Hepatic stellate cell (primary cell): ENCODE measurements at regions not wholly inside any gene's neighbourhood (a gene's known extent, or its start where the extent isn't known, plus 50 kb on each side); places are given as distances from the start of the nearest gene placed in this dataset.

Experiments used
- DNase-seq: peaks from one replicate; pipeline ENCODE4 v3.0.0; 2011; ENCODE audit warnings: low spot score

- DNase-seq = no peak
Measured at GRCh38 chr13:89900104-89900765, 1447.3 kb upstream of the MIR17HG start.

- no peak for DNase-seq
Measured at GRCh38 chr13:89902223-89902622, 1445.3 kb upstream of the MIR17HG start.

DNA sequence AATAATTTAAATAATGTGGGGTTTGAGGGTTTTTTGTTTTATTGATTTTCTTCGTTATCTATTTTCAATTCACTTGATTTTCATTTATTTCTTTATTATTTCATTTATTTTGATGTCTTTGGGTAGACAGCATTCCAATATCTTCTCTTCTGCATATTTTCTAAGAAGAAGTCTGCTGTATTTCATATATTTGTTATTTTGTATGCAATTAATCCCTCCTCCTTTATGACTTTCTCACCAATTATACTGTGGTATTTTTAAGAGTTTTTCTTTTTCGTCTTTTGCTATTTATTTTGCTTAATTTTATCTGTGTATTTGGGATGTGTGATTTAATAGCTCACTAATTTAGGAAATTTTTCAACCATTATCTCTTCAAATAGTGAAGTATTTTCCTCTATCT, 1444.4 kb upstream of the MIR17HG start:
- DNase-seq = no peak

- no peak for DNase-seq
Measured at GRCh38 chr13:89910166-89910565, 1437.3 kb upstream of the MIR17HG start.

DNA sequence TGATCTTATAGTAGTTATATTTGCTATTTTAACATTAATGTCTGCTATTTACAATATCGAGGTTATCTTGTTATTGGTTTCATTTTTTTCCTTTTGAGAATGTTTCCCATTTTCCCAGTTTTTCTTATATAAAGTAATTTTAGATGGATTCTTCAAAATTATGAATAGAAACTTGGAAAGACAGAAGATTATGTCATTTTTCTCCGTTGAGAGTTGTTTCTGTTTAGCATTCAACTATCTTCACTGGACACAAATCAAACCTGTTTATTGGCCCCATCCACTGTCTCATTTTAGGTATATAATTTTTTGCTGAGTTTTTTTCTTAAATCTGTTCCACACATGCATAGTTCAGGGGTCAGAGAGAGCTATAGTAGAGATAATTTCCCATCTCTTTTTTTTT, 1430.9 kb upstream of the MIR17HG start:
- DNase-seq = no peak

DNA sequence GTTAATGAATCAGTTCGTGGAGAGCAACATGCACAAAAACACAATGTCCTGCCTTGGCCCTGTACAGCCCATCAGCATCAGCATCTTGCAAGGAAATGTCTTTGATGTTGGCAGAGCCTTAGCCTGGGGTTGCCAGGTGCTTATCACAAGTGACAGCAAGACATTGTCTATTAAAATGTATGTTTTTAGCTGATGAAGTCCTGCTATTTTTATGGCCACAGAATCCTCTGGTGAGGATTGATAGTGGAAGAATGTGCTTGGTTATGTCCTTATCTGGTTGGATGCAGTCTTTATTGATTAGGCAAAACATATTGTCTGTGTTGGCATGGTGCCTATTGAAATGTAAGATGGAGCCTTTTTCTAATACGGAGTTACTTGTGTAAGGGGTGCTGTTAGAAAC, 1427.0 kb upstream of the MIR17HG start:
- DNase-seq = no peak

- DNase-seq = no peak
Measured at GRCh38 chr13:89923052-89923451, 1424.4 kb upstream of the MIR17HG start.

- no peak for DNase-seq
Measured at GRCh38 chr13:89923736-89924135, 1423.8 kb upstream of the MIR17HG start.

GRCh38 chr13:89925107-89925506, 1422.4 kb upstream of the MIR17HG start:
- no peak for DNase-seq

DNA sequence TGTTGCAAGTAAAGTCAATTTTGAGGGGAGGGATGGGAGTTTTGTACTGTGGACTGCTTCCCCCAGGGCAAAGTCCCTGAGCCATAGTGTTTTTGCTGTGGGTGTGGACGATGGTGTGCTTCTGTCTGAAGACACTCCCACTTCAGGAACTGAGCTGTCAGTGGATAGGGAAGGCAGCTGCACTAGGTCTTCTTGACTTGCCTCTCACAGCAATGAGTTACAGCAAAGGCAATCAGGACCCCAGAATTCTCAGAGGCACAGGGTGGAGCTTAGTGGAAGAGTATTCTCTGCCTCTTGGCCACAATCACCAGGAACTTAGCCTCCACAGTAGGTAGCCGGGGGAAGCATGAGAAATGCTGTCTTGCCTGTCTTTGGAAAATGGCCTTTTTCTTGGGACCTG, 1416.6 kb upstream of the MIR17HG start:
- no peak for DNase-seq

GRCh38 chr13:89932902-89933301, 1414.6 kb upstream of the MIR17HG start:
- no peak for DNase-seq

- DNase-seq = no peak
Measured at GRCh38 chr13:89936256-89936655, 1411.2 kb upstream of the MIR17HG start.

DNA sequence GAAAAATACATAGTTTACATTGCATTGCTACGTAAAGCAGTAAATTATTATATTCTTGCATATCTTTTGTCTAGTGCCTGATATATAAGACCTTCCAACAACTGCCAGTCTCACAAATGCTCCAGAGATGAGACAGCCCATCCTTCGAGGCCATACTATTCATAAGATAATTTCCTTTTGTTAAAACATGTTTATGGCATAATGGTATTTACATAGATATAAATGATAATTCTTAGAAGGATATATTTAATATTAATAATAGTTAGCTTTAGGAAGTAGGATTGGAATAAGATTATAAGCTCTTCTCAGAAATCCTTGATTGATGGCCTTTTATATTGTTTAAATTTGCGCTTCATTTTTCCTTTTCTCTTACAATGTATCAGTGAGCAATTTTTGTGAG, 1410.1 kb upstream of the MIR17HG start:
- no peak for DNase-seq

GRCh38 chr13:89940383-89940782, 1407.1 kb upstream of the MIR17HG start:
- DNase-seq = no peak

- DNase-seq = no peak
Measured at GRCh38 chr13:89943139-89943538, 1404.3 kb upstream of the MIR17HG start.

- DNase-seq = no peak
Measured at GRCh38 chr13:89950225-89950624, 1397.3 kb upstream of the MIR17HG start.

DNA sequence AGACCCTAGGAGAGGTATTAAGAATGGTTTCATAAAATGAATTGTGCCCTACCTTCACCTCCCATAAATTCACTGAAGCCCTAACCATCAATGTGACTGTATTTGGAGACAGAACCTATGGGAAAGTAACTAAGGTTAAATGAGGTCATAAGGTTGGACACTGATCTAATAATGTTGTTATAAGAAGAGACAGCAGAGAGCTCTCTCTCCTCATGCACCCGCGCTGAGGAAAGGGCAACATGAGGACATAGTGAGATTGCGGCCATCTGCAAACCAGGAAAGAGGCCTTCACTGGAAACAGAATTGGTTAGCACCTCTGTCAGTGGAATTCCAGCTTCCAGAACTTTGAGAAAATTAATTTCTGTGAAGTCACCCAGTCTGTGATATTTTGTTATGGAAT, 1396.1 kb upstream of the MIR17HG start:
- DNase-seq = no peak

DNA sequence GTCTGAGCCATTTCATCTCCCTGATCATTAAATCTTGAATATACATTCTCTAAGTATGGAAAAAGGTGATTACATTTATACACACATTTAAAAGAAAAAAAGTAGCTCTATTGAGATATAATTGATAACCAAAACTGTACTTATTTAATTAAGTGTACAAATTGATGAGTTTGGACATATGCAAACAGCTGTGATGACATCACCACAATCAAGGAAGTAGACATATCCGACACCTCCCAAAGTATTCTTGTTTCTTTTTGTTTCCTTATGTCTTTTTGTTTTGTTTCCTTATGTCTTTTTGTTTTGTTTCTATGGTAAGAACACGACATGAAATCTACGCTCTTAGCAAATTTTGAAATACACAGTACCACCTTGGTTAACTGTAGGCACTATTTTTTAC, 1393.9 kb upstream of the MIR17HG start:
- no peak for DNase-seq

- no peak for DNase-seq
Measured at GRCh38 chr13:89955773-89956172, 1391.7 kb upstream of the MIR17HG start.

GRCh38 chr13:89959074-89959473, 1388.4 kb upstream of the MIR17HG start:
- no peak for DNase-seq

- DNase-seq = no peak
Measured at GRCh38 chr13:89965252-89965651, 1382.2 kb upstream of the MIR17HG start.

DNA sequence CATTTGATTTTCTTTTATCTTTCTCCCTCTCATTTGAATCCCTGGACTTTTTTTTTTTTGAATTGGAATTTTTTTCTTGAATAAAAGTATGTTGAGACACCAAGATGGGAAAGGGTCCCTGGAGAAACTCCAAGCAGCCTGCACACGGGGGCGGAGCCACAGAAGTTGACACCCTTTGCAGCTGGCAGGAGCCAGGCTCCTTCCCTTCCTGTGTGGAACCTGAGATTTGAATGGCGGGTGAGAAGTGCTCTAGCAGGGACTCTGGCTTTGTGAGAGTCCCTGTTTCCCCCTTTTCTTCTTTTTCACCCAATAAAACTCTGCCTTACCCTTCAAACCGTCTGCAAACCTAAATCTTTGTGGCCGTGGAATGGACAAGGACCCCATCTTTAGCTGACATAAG, 1381.0 kb upstream of the MIR17HG start:
- no peak for DNase-seq

DNA sequence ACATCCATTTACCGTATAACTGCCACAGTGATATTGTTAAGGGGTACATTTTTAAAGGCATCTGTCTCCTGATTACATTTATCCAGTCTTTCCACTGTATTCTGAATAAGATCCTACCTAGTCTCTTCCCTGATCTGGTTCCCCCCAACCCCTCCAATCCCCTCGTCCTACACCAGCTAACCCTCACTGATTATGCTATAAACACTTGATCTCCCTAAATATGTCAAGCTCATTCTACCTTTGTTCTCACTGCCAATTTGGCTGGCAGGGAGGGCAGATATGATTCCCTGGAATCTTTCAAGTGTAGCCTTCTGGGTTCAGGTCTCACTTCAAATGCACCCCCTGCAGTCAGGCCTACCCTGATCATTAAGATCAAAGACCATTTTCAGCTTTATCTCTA, 1379.8 kb upstream of the MIR17HG start:
- no peak for DNase-seq

DNA sequence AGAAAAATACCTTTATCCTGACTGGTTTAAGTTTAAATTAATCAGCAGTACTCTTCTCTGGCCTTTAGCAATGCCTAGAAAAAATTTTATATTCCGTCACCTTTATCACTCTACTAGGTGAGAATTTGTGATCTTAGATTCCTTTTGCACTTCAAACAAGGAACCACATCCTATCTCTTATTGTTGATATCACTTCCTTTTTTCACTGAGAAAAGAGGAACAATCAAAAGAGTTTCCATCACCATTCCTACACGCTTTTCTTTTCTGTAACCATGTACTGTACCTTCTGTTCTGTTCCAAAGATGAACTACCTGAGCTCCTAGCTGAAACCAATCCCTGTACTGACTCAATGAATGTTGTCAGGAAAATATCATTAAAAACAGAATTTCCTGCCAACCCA, 1379.0 kb upstream of the MIR17HG start:
- no peak for DNase-seq

DNA sequence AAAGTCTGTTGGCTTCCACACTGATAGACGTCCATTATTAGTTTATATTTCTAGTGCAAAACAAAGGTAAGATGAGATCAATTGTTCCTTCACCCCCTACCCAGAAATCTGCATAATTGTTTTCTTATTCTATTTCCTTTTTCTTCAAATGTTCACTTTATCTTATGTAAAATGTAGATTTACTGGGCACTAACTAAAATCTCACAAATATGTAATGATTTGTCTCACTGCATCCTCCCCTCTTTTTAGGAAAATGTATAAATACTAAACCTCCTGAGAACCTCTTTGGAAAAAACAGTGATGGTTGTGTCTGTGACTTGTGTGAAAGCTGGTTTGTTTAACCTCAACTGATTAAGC, 1377.2 kb upstream of the MIR17HG start:
- DNase-seq = no peak
